GM18868 (cell line): ENCODE measurements at regions not wholly inside any gene's neighbourhood (a gene's known extent, or its start where the extent isn't known, plus 50 kb on each side); places are given as distances from the start of the nearest gene placed in this dataset.
A peak's percentile ranks its signal among the peaks of the same experiment; 100 is the strongest.

ENCODE experiments used
- ATAC-seq: cut with Tn5 transposase; IDR thresholded peaks from one replicate; pipeline ENCODE4 v1.9.1; 2021; ENCODE audit warnings: mild to moderate bottlenecking, moderate library complexity; ENCODE audit not compliant: unreplicated experiment

DNA sequence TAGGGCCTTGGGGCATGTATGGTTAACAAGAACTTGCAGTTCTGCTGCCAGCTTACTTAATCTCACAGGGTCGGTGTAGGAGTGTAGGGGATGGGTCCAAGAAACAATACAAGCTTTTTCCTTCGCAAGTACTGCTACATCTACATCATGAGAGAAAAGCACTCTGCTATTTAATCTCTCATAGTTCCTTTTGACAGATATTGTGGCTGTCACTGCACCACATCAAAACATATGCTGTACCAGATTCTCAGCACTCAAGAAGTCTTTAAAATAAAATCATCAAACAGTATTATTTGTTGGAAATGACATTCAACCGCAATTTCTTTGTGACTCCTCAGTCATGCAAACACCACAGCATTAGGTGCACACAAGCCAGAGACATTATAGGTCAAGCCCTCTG is 215.5 kb upstream of the BMP4 start:
- ATAC-seq, result no peak

DNA sequence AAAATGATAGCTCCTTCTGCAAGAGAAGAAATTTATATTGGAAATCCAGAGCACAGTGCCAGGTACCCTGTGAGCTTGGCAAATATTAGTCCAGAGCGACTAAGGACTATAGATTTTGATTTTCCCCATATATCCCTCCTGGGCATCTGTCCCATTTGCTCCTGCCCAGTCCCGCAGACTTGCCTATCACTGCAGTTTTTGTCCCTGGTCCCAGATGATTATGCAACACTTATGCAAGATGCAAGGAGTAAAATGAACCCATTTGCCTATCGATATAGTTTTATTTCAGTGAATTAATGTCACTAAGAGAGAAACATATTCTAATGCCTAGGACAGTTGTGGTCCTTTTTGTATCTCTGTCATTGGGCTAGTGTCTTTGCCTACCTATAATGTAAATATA is 215.9 kb upstream of the BMP4 start:
- ATAC-seq, result no peak

DNA sequence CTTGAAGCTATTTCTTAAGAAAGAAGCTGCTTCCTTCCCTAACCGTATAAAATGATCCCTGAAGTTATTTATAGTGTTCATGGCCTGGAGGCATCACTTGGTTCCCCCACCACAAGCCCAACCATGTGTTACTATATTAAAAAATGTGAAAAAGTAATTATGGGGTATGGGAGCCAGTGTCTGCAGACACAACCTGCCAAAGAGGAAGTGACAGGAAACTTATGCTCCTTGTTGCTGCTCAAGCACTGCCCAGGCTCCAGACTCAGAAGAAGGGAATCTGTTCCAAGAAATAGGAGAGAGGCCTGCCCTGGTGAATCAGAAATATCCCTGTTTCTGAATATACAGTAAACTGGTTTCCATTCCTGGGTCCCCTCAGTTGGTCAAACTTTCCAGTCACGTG is 217.2 kb upstream of the BMP4 start:
- ATAC-seq, result no peak

DNA sequence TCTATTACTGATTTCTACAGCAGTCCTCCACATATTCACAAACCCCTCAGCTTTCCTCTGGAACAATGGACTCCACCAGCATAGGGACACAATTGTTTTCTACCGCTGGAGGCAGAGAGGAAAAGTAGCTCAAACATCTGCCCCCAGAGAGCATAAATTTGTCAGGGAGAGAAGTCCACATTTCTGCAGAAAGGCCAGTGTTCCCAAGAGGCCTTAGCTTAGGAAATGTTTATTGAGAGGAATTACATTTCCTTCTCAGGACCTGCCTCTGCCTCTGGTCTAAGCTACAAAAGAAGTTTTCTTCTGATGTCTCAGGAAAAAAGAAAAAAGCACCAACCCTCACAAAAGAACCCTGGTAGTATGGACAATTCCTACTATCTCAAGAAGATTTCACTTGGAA is 217.8 kb upstream of the BMP4 start:
- ATAC-seq, result no peak

DNA sequence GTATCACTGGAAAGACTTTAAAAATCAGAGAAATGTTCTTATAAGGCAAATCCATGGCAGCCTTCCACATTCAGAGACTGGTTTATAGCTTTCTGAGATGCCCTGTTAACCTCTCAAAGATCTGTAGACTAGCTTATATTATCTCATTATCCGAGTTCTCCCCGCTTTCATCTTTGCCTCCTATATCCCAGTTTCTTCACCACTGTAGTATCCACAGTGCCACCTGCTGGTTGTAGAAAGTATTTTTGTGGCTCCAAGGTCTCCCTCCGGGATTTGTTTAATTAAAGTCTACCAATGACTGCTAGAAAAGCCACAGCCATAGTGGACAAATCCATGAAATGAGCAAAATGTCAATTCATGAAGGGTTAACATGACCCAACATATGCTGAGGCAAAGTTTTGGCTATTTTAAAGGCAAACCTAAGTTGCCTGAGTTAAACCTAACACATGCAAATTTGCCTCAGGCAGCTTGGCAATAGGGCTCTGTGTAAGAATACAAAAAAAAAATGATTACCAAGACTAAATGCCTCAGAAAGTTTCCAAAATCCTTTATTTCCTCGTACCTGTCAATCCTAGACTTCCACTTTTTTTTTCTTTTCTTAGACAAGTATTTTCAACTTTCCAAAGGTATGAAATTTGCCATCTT is 218.8 kb upstream of the BMP4 start:
- peak; percentile 46 for ATAC-seq

DNA sequence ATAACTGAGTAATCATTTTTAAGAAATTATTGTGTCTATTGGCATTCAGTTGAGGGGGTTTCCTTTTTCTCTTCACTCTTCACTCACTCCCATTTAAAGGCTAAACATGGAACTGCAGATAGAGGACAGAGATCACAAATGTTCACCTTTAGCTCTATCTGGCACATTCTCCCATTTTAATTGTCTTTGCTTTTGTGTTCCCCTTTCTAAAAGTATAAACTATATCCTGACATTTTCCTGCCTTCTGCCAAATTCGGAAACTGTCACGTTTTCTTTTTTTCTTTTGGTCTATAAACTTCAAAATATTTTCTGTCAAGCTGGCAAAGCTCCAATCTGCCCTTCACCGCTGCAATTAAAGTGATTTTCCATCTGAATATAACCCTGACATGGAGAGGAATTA is 219.8 kb upstream of the CDKN3 start:
- no peak for ATAC-seq

DNA sequence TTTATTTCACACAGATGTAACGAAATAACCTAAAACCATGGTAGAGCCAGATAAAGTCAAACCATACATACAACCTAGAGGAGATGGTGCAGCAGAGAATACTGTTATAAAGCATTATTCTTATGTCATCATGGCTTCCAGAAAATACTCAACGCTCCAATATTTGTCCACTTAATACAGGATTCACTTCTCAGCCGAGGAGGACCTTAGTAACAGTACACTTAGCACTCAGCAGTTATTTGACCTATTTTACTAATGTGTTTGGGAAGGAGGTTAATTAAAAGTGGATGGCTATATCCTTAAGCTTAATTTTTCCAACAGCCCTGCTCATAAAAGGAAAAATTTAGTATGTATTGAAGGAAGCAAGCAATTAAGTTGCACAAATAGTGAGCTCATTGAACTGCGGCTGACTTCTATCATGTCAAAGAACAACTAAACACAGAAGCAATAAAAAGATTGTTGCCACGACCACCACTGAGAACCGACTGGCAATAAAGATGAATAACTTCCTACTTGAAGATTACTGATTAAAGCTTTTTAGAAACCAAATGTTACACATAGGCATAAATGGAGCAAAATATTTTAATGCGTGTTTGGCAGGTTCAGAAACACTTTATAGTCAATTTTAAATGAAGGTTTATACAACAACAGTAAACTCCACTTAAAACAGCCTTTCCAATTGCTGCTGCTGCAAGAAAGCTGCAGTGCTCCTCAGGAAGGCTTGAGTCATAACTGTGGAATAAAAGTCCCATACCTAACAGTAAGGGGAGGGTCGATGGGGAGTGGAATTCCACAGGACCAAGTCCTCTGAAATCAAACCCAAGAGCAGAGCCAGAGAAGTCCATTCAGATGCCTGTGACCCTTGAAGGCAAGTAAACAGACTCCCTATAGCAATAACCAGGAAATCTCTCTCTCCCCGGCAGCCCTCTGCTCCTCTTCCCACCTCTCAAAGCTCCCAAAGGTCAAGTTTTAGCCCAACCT is 218.9 kb upstream of the CDKN3 start:
- ATAC-seq, result no peak

DNA sequence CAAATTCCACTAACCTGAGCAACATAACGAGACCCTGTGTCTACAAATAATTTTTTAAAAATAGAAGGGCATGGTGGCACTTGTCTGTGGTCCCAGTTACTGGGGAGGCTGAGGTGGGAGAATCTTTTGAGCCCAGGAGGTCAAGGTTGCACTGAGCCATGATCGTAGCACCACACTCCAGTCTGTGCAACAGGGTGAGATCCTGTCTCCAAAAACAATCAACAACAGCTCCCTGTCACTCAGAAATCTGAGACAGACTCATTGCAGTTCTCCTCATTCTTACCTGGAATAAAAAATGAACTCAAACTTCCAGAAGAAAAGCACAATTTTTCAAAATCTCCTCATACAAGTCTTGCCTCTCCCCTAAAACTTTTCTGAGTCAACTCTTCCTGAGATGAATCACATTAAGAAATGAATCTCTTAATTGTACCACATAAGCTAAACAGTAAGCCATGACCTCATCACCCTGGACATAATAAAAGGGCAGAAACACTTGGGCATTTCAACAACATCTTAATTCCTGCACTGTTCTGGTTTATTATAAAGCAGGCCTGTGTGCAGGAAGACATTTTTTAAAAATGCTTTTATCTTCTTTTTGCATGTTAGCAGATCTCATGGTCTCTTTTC is 214.3 kb upstream of the CDKN3 start:
- no peak for ATAC-seq

DNA sequence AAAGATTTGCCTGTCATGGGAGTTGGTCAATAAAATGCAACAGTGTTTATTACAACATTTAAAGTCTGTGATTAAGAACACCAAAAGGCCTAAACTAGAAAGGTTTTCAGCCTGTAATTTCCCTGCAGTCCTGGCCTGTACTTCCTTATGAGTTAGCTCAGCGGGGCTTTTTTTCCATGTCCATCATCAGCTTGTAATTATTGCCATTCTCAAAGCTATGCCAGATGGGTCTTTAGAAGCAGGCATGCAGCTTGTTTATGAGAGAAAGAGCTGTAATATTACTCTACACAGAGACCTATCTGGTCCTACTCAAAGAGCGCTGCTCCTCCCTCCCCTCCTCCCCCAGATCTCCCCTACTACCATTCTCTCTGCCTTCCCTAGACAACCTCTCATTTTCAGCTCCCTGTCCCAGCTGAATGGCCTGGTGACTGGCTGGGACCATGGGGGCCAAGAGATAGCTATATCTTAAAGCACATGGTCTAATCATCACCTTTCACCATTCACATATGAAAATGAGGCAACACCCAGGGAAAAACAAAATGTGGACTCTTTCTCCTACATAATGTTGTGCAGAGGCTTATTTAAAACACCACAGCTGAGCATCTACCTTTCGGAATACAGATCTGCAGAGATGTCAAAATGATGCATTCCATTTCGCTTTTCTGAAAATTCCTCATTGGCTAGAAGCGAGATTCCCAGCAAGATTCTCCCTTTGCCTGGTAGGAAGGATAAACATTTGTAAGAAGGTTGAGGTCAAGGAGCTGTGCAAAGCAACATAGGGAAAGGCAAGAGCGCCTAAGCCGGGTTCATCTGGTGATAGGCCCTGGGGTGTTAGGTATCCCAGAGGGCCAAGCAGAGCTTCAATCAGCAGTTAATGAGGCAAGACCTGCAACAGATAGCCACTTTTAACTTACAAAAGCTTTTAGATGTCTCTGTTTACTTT is 209.7 kb upstream of the CDKN3 start:
- ATAC-seq, result no peak

DNA sequence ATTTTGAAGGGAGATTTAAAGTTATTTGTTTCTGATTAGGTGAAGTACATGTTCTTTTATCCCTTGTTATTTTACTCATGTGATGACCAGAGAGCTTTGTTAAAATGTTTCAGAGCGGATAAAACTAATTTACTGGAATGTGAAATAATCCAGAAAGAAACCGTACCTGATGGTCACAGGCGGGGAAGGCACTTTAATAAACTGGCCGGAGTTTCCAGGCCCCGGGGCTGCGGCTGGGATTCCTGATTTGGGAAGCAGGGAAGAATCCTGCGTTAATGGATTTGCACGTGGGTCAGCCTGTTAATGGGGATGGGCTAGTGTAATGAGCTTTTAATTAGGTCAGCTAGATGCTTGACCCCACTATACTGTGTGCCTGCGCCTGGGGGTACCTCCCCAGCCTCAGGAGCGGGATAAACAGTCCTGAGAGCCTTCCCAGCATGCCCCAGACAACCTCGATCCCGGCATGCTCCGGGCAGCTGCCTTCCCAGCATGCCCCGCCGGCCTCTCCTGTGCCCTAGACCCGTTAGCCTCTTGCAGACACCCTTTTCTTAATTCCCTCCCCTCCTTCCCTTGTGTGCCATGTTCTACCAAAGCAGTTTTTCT is 208.6 kb upstream of the CDKN3 start:
- no peak for ATAC-seq

DNA sequence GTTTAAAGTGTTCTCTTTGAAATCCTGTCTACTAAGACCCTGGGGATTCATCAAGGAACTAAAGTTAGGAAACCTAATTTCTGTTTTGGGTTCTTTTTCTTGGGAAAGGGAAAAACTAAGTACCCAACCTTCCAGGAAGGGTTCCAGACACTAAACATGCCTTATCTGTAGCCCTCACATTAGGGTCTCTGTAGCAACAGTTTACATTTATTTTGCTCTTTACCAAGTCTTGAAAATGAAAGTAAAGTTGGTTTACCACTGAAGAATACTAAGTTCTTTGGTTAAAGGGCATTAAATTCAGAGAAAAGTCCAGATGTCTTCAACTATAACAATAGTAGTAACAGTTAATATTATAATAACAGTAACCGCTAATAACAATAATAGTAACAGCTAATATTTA is 207.5 kb upstream of the CDKN3 start:
- ATAC-seq, result no peak

DNA sequence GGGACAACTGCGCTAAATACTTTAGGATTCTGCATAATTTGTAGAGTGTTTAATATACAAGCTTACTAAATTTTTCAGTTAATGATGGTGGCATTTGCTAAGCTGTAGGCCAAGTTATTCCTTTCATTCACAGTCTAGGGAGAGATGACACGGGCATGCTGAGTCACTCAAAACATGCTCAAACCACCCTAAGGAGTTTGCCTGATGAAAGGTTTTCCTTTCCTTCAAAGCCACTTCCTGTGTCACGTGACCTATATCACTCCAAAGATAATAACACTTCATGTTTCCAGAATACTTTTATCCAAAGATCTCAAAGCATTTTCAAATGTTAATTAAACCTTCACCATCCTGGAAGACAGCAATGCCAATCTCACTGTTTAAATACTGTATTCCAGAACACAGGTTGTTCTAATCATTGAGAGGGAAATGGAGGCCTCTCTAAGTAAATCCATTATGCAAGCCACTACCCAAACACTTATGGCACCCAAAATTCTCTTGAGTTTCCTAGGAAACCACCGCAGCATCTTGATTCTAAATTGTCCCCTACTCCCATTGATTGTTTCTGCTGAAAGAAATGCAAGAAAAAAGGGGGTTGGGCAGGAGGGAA is 207.0 kb upstream of the CDKN3 start:
- no peak for ATAC-seq

DNA sequence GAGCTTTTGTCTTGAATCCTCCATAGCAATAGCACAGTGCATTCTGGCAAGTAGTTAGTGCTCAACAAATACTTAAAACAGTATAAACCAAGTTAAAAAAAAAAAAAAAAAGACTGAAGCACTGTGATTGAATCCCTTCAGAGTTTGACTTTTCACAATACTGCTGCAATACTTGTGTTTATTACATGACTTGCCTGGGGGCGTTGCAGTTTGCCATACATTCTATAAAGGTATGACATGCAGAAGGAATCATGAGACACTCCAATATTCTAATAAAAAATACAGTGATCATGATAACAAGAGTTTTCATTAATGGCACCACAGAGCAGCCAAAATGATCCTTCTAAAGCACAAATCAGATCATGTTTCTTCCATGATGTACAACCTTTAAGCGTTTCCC is 205.0 kb upstream of the CDKN3 start:
- no peak for ATAC-seq

DNA sequence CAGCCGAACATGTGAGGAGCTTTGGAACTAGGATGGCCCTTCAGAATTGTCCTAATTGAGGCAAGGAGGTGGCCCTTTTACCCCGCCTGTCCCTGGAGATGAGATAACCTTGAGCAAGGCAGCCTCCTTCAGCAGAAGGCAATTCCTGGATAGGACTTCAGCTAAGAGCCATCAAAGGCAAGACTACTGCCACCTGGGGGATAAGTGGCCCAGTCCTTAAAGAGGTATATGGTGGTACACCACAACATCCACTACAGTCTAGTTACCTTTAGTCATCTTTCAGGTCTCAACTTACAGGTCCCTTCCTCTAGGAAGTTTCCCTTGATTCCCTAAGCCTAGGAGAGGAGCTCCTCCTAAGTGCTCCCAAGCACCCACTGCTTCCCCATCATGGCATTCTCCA is 204.2 kb upstream of the CDKN3 start:
- ATAC-seq, result no peak

DNA sequence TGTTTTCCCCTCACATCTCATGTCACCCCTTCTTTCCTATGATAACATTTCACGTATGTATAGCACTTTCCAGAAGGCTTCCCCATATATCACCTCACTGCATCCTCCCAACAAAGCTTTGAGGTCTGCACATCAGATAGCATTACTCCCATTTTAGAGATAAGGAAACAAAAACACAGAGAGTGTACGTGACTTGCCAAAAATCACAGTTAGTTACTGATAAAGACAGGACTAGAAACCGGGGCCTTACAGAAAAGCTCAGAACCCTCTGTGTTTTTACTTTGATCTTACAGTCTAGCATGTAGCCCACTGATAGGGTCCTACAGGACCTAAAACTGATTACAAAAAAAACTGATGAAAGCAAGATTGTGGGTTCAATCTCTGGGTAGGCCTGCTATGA is 202.9 kb upstream of the CDKN3 start:
- ATAC-seq, result no peak

DNA sequence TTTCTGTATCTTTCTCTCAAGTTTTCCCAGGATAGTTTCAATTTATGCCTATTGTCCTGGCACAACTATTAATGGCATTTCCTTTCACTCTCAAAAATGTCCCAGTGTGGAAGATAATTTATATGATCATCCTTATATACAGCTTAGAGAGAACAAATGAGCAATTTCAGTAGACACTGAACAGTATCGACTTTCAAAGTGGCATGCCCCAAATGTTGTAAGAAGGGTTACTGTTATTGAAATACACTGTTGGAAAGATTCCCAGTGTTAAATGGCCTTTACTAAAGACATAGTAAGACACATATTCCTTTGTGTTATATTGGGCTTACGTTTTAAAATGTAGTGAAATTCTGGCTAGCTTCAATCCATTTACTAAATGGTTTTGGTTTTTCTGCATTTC is 202.3 kb upstream of the CDKN3 start:
- ATAC-seq, result no peak

DNA sequence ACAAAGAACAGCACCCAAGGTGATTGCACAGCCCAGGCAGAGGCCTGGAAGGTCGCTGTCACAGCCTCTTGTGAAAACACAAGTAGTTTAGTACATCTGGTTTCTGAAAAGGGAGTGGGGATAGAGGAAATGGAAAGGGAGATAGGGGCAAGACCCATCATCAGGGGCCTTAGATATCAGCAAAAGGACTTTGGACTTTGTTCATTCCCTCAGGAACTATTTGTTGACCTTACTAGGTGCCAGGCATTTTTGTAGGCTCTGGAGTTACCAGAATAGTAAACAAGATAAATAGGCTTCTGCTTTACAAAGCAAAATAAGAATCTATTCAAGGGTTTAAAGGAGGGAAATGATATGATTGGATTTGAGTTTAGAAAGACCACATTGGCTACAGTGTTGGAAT is 199.4 kb upstream of the CDKN3 start:
- ATAC-seq, result no peak

DNA sequence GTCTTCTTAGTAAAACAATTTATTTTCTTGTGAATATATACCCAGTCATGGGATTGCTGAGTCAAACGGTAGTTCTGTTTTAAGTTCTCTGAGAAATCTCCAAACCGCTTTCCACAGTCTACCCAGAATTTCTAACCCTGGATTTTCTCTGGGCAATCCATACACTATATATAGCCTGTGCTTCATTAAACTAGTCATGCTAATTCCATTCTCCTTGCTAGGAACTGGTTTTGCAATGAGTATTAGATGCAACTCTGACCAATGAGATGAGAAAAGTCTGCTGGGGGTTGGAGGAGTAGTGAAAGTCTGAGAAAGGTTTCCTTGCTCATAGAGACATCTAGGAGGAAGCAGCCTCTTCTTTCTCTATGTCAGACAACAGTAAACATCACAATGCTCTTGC is 196.1 kb upstream of the CDKN3 start:
- ATAC-seq, result no peak

DNA sequence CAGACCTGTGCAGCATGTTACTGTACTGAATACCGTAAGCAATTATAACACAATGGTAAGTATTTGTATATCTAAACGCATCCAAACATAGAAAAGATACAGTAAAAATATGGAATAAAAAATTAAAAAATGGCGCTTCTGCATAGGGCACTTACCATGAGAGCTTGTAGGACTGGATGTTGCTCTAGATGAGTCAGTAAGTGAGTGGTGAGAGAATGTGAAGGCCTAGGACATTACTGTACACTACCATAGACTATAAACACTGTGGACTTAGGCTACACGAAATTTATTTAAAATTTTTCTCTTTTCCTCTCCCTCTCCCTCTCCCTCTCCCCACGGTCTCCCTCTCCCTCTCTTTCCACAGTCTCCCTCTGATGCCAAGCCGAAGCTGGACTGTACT is 194.5 kb upstream of the CDKN3 start:
- no peak for ATAC-seq

DNA sequence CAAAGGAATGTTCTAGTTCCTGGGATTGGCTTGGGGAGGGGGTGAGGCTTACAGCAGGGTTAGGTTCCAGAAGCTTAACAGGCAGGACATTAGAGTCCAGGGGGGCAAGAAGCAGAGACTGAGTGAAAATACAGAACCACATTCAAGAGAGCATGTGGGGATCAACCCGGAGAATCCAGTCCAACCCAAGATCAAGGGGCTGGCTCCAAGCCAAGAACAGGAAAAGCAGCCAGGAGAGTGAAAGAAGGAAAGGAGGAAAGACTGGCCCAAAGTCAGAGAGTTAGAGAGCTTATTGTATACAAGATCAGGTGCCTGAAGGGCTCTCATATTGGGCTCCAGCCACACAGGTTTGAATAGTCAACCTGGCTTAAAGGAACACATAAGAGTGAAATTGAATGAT is 190.3 kb upstream of the CDKN3 start:
- ATAC-seq, result no peak
